Esophagus muscularis mucosa (tissue), 4 donors: ENCODE measurements at regions not wholly inside any gene's neighbourhood (a gene's known extent, or its start where the extent isn't known, plus 50 kb on each side); places are given as distances from the start of the nearest gene placed in this dataset.

ENCODE experiments used
- DNase-seq: peaks from one replicate; pipeline ENCODE4 v3.0.0-alpha.2; 2017; ENCODE audit errors: extremely low spot score
- H3K27ac ChIP-seq, 4 donors: fragments of 200-600 bp; sonication (generic); replicated peaks in 1 of 4; 1 replicate in 3 of 4; 2 replicates in 1 of 4; pipeline ENCODE4 v1.5.1; 2016 to 2019; ENCODE audit warnings: mild to moderate bottlenecking in 1 of 4
- H3K27me3 ChIP-seq, 4 donors: fragments of 200-600 bp; sonication (generic); one replicate each; pipeline versions ENCODE4 v1.5.1 to v1.6.0; 2016 to 2019
- H3K36me3 ChIP-seq, 4 donors: fragments of 200-600 bp; sonication (generic); one replicate each; pipeline ENCODE4 v1.5.1; 2016 to 2019
- H3K4me1 ChIP-seq, 4 donors: fragments of 200-600 bp; sonication (generic); one replicate each; pipeline ENCODE4 v1.5.1; 2016 to 2019
- H3K4me3 ChIP-seq, 4 donors: fragments of 200-600 bp; sonication (generic); 1 replicate in 2 of 4; 2 replicates in 2 of 4; pipeline ENCODE4 v1.5.1; 2016 to 2019; ENCODE audit warnings: mild to moderate bottlenecking in 4 of 4, moderate library complexity in 1 of 4
- H3K9me3 ChIP-seq, 4 donors: fragments of 200-600 bp; sonication (generic); 1 replicate in 3 of 4; 2 replicates in 1 of 4; pipeline ENCODE4 v1.5.1; 2016 to 2019
- CTCF ChIP-seq, 3 experiments: fragments of 200-600 bp in 2 of 3; fragments of 450-650 bp in 1 of 3; sonication (generic) in 2 of 3; IDR thresholded peaks; one replicate each; pipeline ENCODE4 v1.5.1; 2017 to 2019; ENCODE audit warnings: antibody characterized with exemption in 3 of 3, mild to moderate bottlenecking in 2 of 3, moderate library complexity in 1 of 3
- EP300 ChIP-seq: sonication (generic); formaldehyde crosslinking; IDR thresholded peaks from one replicate; pipeline ENCODE4 v1.6.1; 2017; ENCODE audit warnings: antibody characterized with exemption
- POLR2A ChIP-seq: fragments of 450-650 bp; IDR thresholded peaks from one replicate; pipeline ENCODE4 v1.6.1; 2017; ENCODE audit warnings: antibody characterized with exemption, moderate library complexity, mild to moderate bottlenecking, low read depth
- POLR2AphosphoS5 ChIP-seq, 2 donors: sonication (generic); formaldehyde crosslinking; IDR thresholded peaks; one replicate each; pipeline ENCODE4 v1.6.1; 2017; ENCODE audit warnings: antibody characterized with exemption in 2 of 2
- WGBS: methylation state at CpG from one replicate; pipeline ENCODE4 v1.1.5; 2018; 5-methylcytosine and 5-hydroxymethylcytosine counted together
- intact Hi-C: fragments of 100-400 bp; cut with DNase I; formaldehyde crosslinking; loops from one replicate; pipeline ENCODE4 v1.15.1; 2023

- no peak for TF ChIP-seq POLR2AphosphoS5 (IDR thresholded peaks at IDR 0.05)
- no peak for TF ChIP-seq EP300
- no peak for TF ChIP-seq CTCF (IDR thresholded peaks at IDR 0.05)
- no peak for TF ChIP-seq POLR2A
- intact Hi-C loops: no loop called here
- Histone ChIP-seq H3K9me3 (no peaks in the 10 kb centered on the region), H3K27ac (no peak overlapping the region), H3K4me3 (no peak overlapping the region), H3K27me3 (no peaks in the 10 kb centered on the region), H3K36me3 (no peaks in the 10 kb centered on the region), H3K4me1 (peaks cover 0 to 21% (median 13%) of the 10 kb centered on the region in 4 donors)
- 93% methylated on average over 5 of the region's 5 CpGs for WGBS
- DNase-seq: no peak
These were observed 60.5 kb upstream of the BCL6 start for GRCh38 chr3:187805774-187806173.

GRCh38 chr3:187807086-187807862 lies 62.0 kb upstream of the BCL6 start:
- Histone ChIP-seq H3K27ac (no peak overlapping the region), H3K27me3 (no peaks in the 10 kb centered on the region), H3K9me3 (no peaks in the 10 kb centered on the region), H3K36me3 (no peaks in the 10 kb centered on the region), H3K4me1 (peaks cover 0 to 21% (median 13%) of the 10 kb centered on the region in 4 donors), H3K4me3 (no peak overlapping the region)
- WGBS: 57% methylated on average over 3 of the region's 3 CpGs
- DNase-seq: no peak
- TF ChIP-seq POLR2AphosphoS5 (IDR thresholded peaks at IDR 0.05): no peak
- TF ChIP-seq EP300: no peak
- no peak for TF ChIP-seq POLR2A
- no peak for TF ChIP-seq CTCF (IDR thresholded peaks at IDR 0.05)
- intact Hi-C loops: no loop called here

GRCh38 chr3:187808527-187808895 lies 63.2 kb upstream of the BCL6 start:
- intact Hi-C loops: no loop called here
- no peaks in the 10 kb centered on the region for H3K36me3 ChIP-seq
- DNase-seq: no peak
- H3K27ac ChIP-seq: no peak overlapping the region
- TF ChIP-seq EP300 (no peak), CTCF (IDR thresholded peaks at IDR 0.05) (no peak), POLR2AphosphoS5 (IDR thresholded peaks at IDR 0.05) (no peak), POLR2A (no peak)
- H3K27me3 ChIP-seq: no peaks in the 10 kb centered on the region
- no peak overlapping the region for H3K4me3 ChIP-seq
- H3K9me3 ChIP-seq: no peaks in the 10 kb centered on the region
- WGBS: 81% methylated on average over 3 of the region's 3 CpGs
- peaks cover 0 to 21% (median 13%) of the 10 kb centered on the region in 4 donors for H3K4me1 ChIP-seq

GRCh38 chr3:187809612-187809991 lies 64.3 kb upstream of the BCL6 start:
- Histone ChIP-seq H3K9me3 (no peaks in the 10 kb centered on the region), H3K27ac (no peak overlapping the region), H3K4me1 (peaks cover 0 to 21% (median 13%) of the 10 kb centered on the region in 4 donors), H3K27me3 (no peaks in the 10 kb centered on the region), H3K4me3 (no peak overlapping the region), H3K36me3 (no peaks in the 10 kb centered on the region)
- intact Hi-C loops: no loop called here
- no peak for DNase-seq
- 92% methylated on average over 3 of the region's 3 CpGs for WGBS
- no peak for TF ChIP-seq POLR2A
- TF ChIP-seq CTCF (IDR thresholded peaks at IDR 0.05): no peak
- no peak for TF ChIP-seq EP300
- no peak for TF ChIP-seq POLR2AphosphoS5 (IDR thresholded peaks at IDR 0.05)

- intact Hi-C loops: no loop called here
- no peak for DNase-seq
- no peaks in the 10 kb centered on the region for H3K36me3 ChIP-seq
- 90% methylated on average over 3 of the region's 3 CpGs for WGBS
- TF ChIP-seq POLR2A (no peak), EP300 (no peak)
- H3K27ac ChIP-seq: no peak overlapping the region
- H3K27me3 ChIP-seq: no peaks in the 10 kb centered on the region
- no peaks in the 10 kb centered on the region for H3K9me3 ChIP-seq
- H3K4me1 ChIP-seq: peaks cover 0 to 21% (median 13%) of the 10 kb centered on the region in 4 donors
- H3K4me3 ChIP-seq: no peak overlapping the region
These were observed 64.8 kb upstream of the BCL6 start for GRCh38 chr3:187810021-187810446.
